ENCODE measurements at regions not wholly inside any gene's neighbourhood (a gene's known extent, or its start where the extent isn't known, plus 50 kb on each side); places are given as distances from the start of the nearest gene placed in this dataset.

- Histone ChIP-seq H3K36me3 (no peaks in the 10 kb centered on the region), H3K4me3 (no peak overlapping the region), H3K4me1 (peaks cover 6% of the 10 kb centered on the region), H3K9me3 (no peaks in the 10 kb centered on the region), H3K27me3 (no peaks in the 10 kb centered on the region), H3K27ac (no peak overlapping the region)
- no peak for TF ChIP-seq POLR2AphosphoS5 (IDR thresholded peaks at IDR 0.05; ENCODE audit: insufficient read depth in 1 of 2, low read depth in 1 of 2)
- no peak for TF ChIP-seq CTCF (IDR thresholded peaks at IDR 0.05)
- TF ChIP-seq POLR2A (IDR thresholded peaks at IDR 0.05) = no peak
- no peak for DNase-seq (ENCODE audit: extremely low spot score in 2 of 2)
- intact Hi-C loops (cut with DNase I) = no loop called here
Measured at GRCh38 chr3:139769796-139770195, 92.0 kb upstream of the NMNAT3 start.

GRCh38 chr3:139764936-139765335, 87.2 kb upstream of the NMNAT3 start:
- no peaks in the 10 kb centered on the region for H3K27me3 ChIP-seq
- H3K4me3 ChIP-seq = no peak overlapping the region
- DNase-seq (ENCODE audit: extremely low spot score in 2 of 2) = no peak
- no peaks in the 10 kb centered on the region for H3K4me1 ChIP-seq
- H3K36me3 ChIP-seq = no peaks in the 10 kb centered on the region
- intact Hi-C loops (cut with DNase I) = no loop called here
- no peaks in the 10 kb centered on the region for H3K9me3 ChIP-seq
- no peak overlapping the region for H3K27ac ChIP-seq
- no peak for TF ChIP-seq POLR2A (IDR thresholded peaks at IDR 0.05)
- no peak for TF ChIP-seq POLR2AphosphoS5 (IDR thresholded peaks at IDR 0.05; ENCODE audit: insufficient read depth in 1 of 2, low read depth in 1 of 2)
- no peak for TF ChIP-seq CTCF (IDR thresholded peaks at IDR 0.05)

- Histone ChIP-seq H3K4me3 (no peak overlapping the region), H3K4me1 (no peaks in the 10 kb centered on the region), H3K27ac (no peak overlapping the region), H3K27me3 (no peaks in the 10 kb centered on the region), H3K9me3 (no peaks in the 10 kb centered on the region), H3K36me3 (no peaks in the 10 kb centered on the region)
- no peak for DNase-seq (ENCODE audit: extremely low spot score in 2 of 2)
- TF ChIP-seq POLR2AphosphoS5 (IDR thresholded peaks at IDR 0.05; ENCODE audit: insufficient read depth in 1 of 2, low read depth in 1 of 2) (no peak), POLR2A (IDR thresholded peaks at IDR 0.05) (no peak)
- intact Hi-C loops (cut with DNase I) = no loop called here
Measured at GRCh38 chr3:139764069-139764905, 86.5 kb upstream of the NMNAT3 start.

GRCh38 chr3:139762302-139762701, 84.5 kb upstream of the NMNAT3 start:
- H3K4me3 ChIP-seq = no peak overlapping the region
- no peak overlapping the region for H3K27ac ChIP-seq
- H3K4me1 ChIP-seq = no peaks in the 10 kb centered on the region
- intact Hi-C loops (cut with DNase I) = no loop called here
- no peaks in the 10 kb centered on the region for H3K36me3 ChIP-seq
- H3K27me3 ChIP-seq = no peaks in the 10 kb centered on the region
- H3K9me3 ChIP-seq = no peaks in the 10 kb centered on the region
- DNase-seq (ENCODE audit: extremely low spot score in 2 of 2) = peak; percentile 64 to 77
- no peak for TF ChIP-seq POLR2AphosphoS5 (IDR thresholded peaks at IDR 0.05; ENCODE audit: insufficient read depth in 1 of 2, low read depth in 1 of 2)
- TF ChIP-seq POLR2A (IDR thresholded peaks at IDR 0.05) = no peak
- TF ChIP-seq CTCF (IDR thresholded peaks at IDR 0.05) = no peak

- TF ChIP-seq POLR2A (IDR thresholded peaks at IDR 0.05) (no peak), CTCF (IDR thresholded peaks at IDR 0.05) (no peak), POLR2AphosphoS5 (IDR thresholded peaks at IDR 0.05; ENCODE audit: insufficient read depth in 1 of 2, low read depth in 1 of 2) (no peak)
- intact Hi-C loops (cut with DNase I) = no loop called here
- no peaks in the 10 kb centered on the region for H3K27me3 ChIP-seq
- peak in 1 of 2 donors; percentile 46 for DNase-seq (ENCODE audit: extremely low spot score in 2 of 2)
- H3K4me3 ChIP-seq = no peak overlapping the region
- no peaks in the 10 kb centered on the region for H3K36me3 ChIP-seq
- H3K4me1 ChIP-seq = no peaks in the 10 kb centered on the region
- H3K27ac ChIP-seq = no peak overlapping the region
- no peaks in the 10 kb centered on the region for H3K9me3 ChIP-seq
Measured at GRCh38 chr3:139759470-139759869, 81.7 kb upstream of the NMNAT3 start.
